Testis (tissue), 2 donors: ENCODE measurements at regions not wholly inside any gene's neighbourhood (a gene's known extent, or its start where the extent isn't known, plus 50 kb on each side); places are given as distances from the start of the nearest gene placed in this dataset.

ENCODE experiments used
- CTCF ChIP-seq, 3 experiments: fragments of 450-650 bp in 2 of 3; fragments of 200-600 bp in 1 of 3; sonication (generic) in 1 of 3; IDR thresholded peaks; one replicate each; pipeline ENCODE4 v1.5.1; 2016 to 2019; ENCODE audit warnings: antibody characterized with exemption in 3 of 3, mild to moderate bottlenecking in 2 of 3, moderate library complexity in 1 of 3
- POLR2A ChIP-seq: fragments of 450-650 bp; IDR thresholded peaks from one replicate; pipeline ENCODE4 v1.6.1; 2017; ENCODE audit warnings: antibody characterized with exemption, mild to moderate bottlenecking, moderate library complexity

GRCh38 chr18:6486313-6486712 is 71.6 kb upstream of the L3MBTL4 start:
- TF ChIP-seq CTCF (IDR thresholded peaks at IDR 0.05) (no peak), POLR2A (no peak)
